HG02884 (cell line): ENCODE measurements at regions not wholly inside any gene's neighbourhood (a gene's known extent, or its start where the extent isn't known, plus 50 kb on each side); places are given as distances from the start of the nearest gene placed in this dataset.
"Not testable (repeated sequence)": the region's sequence is repeated elsewhere in the genome, so short reads cannot be mapped to it uniquely, and the experiment has no call there.

Experiments
- ATAC-seq: cut with Tn5 transposase; IDR thresholded peaks from one replicate; pipeline ENCODE4 v1.9.1; 2021; ENCODE audit warnings: mild to moderate bottlenecking, moderate library complexity; ENCODE audit not compliant: unreplicated experiment

- ATAC-seq = no peak
Measured at GRCh38 chr5:39674209-39675082, 249.7 kb upstream of the DAB2 start.

- no peak for ATAC-seq
Measured at GRCh38 chr5:39671561-39671961, 246.8 kb upstream of the DAB2 start.

- no peak for ATAC-seq
Measured at GRCh38 chr5:39670955-39671354, 246.2 kb upstream of the DAB2 start.

- no peak for ATAC-seq
Measured at GRCh38 chr5:39670391-39670790, 245.6 kb upstream of the DAB2 start.

- no peak for ATAC-seq
Measured at GRCh38 chr5:39668980-39669379, 244.2 kb upstream of the DAB2 start.

GRCh38 chr5:39665328-39665727 lies 240.5 kb upstream of the DAB2 start:
- no peak for ATAC-seq

- ATAC-seq = no peak
Measured at GRCh38 chr5:39662945-39663344, 238.2 kb upstream of the DAB2 start.

GRCh38 chr5:39661026-39661779 lies 236.4 kb upstream of the DAB2 start:
- ATAC-seq = no peak

GRCh38 chr5:39660020-39660419 lies 235.2 kb upstream of the DAB2 start:
- ATAC-seq = no peak

GRCh38 chr5:39658866-39659265 lies 234.1 kb upstream of the DAB2 start:
- ATAC-seq = no peak

GRCh38 chr5:39657943-39658342 lies 233.2 kb upstream of the DAB2 start:
- ATAC-seq = no peak

DNA sequence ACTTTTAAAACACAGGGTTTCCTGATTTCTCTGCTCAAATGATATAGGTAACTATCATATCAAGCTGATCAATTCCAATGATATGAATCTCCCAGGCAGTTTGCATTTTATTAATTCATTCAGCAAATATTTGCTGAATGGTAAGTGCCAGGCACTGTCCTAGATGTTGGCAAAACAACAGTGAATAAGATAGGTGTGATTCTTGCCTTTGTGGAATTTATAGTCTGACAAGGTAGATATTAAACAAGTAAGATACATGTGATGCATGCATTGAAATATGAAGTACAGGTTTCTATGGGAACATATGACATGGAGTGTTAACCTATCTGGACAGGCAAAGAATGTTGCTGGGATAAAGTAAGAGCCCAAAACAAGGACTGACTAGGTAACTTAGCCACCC lies 231.8 kb upstream of the DAB2 start:
- no peak for ATAC-seq

DNA sequence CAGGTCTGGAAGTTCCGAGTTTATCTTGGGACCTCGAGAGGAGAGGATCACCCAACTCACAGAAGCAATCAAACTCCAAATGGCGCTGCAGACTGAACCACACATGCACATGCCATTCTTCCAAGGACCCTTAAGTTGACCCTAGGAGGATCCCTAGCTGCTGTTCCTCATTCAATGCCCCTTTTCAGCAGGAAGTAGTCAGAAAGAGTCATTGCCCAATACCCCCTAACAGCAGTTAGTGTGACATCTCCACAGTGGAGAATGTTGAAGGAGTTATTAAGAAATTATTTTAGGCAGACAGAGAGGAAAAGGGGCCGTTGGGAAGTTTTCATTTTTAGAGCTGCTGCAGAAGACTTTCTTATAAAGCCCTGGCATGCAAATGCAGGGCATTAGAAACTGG lies 229.9 kb upstream of the DAB2 start:
- no peak for ATAC-seq

DNA sequence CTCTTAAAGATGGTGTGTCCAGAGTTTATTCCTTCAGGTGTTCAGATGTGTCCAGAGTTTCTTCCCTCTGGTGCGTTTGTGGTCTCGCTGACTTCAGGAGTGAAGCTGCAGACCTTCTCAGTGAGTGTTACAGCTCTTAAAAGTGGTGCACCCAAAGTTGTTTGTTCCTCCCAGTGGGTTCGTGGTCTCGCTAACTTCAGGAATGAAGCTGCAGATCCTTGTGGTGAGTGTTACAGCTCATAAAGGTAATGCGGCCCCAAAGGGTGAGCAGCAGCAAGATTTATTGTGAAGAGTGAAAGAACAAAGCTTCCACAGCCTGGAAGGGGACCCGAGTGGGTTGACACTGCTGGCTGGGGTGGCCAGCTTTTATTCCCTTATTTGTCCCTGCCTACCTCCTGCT lies 227.7 kb upstream of the DAB2 start:
- not testable (repeated sequence) for ATAC-seq

DNA sequence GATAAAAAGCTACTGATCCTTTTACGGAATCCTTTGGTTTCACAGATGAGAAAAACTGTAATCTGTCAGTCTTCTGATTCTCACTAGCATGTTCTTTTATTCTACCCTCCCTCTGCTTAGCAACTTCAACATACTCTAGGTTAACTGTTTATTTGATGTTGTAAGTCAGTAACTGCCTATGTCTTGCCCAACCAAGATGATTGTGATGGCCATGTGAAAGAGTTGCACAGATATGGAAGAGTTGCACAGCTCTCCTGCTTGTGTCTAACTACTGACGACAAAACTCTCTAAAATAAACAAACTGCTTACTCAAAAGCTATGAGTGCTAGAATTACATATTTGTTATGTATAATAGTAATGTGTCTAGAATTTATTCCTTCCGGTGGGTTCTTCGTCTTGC lies 227.3 kb upstream of the DAB2 start:
- no peak for ATAC-seq

DNA sequence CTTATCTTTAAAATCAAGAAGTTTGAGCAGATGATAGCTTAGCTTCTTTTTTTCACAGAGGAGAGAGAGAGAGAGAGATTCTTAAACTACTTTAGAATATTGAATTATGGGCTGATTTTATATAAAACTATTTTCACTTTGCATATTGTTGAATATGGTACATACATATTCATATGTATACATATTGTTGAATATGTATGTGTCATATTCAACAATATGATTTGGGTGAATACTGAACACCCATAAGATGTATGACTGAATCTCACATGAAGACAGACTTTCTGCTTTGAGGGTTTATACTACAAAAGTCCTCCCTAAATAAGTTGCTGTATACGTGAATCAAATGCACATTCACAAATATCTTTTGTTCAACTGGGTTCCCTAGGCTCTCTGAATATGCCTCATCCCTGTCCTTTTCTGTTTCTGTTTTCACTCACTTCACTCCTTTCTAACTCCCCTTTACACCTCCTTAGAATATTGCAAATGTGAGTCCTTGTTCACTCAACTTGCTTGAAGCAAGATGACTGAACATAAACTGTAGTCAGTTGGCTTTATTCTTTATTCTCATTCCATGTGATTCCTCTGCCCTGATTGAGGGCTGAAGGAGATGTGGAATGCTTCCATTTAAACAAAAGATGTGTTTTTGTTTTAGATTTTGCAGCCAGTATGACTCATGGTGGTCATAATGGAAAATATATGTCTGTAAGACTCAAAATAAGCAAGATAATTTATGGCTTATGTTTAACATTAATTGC lies 225.4 kb upstream of the DAB2 start:
- ATAC-seq = no peak

DNA sequence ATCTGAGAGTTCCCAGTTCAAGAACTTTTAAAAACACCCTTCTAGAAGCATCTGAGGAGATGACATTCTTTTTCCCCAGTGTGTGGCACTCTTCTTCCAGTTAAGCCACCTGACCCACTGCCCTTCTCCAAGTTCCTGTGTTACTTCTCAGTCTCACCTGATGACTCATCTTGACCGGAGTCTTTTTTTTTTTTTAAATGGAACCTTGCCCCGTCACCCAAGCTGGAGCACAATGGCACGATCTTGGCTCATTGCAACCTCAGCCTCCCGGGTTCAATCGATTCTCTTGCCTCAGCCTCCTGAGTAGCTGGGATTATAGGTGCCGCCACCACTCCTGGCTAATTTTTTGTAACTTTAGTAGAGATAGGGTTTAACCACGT lies 224.1 kb upstream of the DAB2 start:
- ATAC-seq = peak; percentile 65

GRCh38 chr5:39648085-39648847 lies 223.5 kb upstream of the DAB2 start:
- ATAC-seq = peak; percentile 20

GRCh38 chr5:39640552-39640951 lies 215.8 kb upstream of the DAB2 start:
- peak; percentile 98 for ATAC-seq

DNA sequence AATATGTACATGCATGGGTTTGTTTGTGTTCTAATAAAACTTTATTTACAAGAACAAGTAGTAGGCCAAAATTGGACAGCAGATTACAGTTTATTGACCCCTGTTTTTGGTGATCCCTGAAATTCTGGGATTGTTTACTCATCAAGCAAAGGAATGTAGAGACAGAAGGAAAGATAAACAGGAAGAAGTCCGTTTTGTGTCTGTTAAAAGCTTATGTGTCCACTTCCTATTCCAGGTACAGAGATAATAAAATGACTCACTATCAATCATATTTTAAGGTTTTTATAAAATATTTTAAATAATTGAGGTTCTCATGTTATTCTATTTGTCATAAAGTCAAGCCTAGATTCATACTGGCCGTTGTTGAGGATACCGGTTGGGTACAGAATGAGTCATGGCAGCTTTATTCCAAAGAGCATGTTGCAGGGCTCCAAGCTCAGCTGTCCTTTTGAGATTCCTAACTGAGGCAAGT lies 214.9 kb upstream of the DAB2 start:
- ATAC-seq = no peak

- no peak for ATAC-seq
Measured at GRCh38 chr5:39638813-39639212, 214.0 kb upstream of the DAB2 start.
